G401.6 (cell line): ENCODE measurements at regions not wholly inside any gene's neighbourhood (a gene's known extent, or its start where the extent isn't known, plus 50 kb on each side); places are given as distances from the start of the nearest gene placed in this dataset.
"Not testable (repeated sequence)": the region's sequence is repeated elsewhere in the genome, so short reads cannot be mapped to it uniquely, and the experiment has no call there.

ENCODE experiments used
- FAIRE-seq: peaks from 2 replicates; lab custom pipeline; 2012; peaks lifted over from hg19 to GRCh38; lab: Jason Lieb, UNC

GRCh38 chr7:136530831-136531230 lies 337.6 kb upstream of the CHRM2 start:
- no peak for FAIRE-seq

- FAIRE-seq: no peak
Measured at GRCh38 chr7:136528329-136528728, 340.1 kb upstream of the CHRM2 start.

DNA sequence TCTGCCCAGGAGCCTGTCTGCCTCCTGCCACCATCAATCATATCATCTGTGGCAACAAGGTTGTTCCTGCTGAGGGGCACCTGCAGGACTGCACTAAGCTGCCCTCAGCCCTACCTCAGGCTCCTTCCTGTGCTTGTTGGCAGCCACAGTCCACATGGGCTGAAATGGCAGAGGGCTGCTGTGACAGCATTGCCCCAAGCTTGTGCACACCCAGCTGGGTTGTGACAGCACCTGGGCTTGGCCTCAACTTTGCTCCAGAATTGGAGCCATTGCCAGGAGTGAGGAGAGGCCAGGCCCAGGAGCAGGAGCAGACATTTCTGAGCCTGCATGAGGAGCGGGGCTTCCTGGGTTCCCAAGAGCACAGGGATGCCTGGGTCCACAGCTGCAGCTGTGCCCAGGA lies 340.9 kb upstream of the CHRM2 start:
- FAIRE-seq: no peak

GRCh38 chr7:136526408-136527105 lies 341.9 kb upstream of the CHRM2 start:
- FAIRE-seq: no peak

- no peak for FAIRE-seq
Measured at GRCh38 chr7:136523571-136523970, 344.9 kb upstream of the CHRM2 start.

DNA sequence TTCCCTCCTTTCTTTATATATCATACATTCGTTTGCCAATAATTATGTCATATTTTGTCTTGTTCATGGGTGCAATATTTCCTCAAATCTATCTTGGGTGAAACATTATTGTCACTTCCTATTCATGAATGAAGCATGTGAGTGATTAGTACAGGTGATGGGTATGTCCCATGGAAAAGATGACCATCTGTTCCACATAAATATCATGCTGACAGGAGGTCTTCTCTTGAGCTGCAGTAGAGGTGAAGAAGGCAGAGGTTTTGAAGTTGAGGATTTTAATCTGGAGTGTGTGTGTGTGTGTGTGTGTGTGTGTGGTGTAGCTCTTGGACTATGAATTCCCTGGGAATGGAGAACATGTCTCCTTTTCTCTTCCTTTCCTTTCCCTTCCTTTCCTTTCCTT lies 350.5 kb upstream of the CHRM2 start:
- FAIRE-seq: no peak

DNA sequence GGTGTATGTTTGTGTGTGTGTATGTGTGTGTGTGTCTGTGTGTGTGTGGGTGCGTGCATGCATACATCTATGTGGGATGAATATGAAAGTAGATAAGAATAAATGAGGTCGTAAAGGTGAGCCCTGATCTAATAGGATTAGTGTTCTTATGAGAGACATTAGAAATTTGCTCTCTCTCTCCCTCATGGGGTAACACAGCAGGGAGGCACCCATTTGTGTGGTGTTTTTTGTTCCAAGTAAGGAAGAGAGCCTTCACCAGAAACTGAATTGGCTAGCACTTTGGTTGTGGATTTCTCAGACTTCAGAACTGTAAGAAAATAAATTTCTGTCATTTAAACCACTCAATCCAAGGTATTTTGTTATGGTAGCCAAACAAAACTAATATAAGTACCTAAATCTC lies 353.7 kb upstream of the CHRM2 start:
- FAIRE-seq: no peak

GRCh38 chr7:136513744-136514143 lies 354.7 kb upstream of the CHRM2 start:
- FAIRE-seq: no peak

GRCh38 chr7:136509466-136509865 lies 359.0 kb upstream of the CHRM2 start:
- no peak for FAIRE-seq

DNA sequence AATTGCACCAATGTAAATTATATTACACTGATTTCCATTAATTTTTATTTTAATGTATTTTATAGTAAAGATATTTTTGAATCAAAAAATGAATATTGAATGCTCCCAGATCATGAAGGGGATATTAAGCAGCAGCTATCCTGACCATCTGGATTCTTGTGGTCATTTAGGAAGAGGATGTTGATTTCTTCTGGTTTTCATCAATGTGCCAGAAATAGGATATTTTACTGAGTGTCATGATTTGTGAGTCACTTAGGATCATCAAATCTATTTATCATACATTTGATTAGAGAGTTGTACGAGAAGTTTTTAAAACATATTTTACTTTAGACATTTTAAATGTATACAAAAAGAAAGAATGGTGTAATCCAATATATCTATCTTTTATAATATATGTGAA lies 366.3 kb upstream of the CHRM2 start:
- no peak for FAIRE-seq

GRCh38 chr7:136501151-136501550 lies 367.3 kb upstream of the CHRM2 start:
- no peak for FAIRE-seq

DNA sequence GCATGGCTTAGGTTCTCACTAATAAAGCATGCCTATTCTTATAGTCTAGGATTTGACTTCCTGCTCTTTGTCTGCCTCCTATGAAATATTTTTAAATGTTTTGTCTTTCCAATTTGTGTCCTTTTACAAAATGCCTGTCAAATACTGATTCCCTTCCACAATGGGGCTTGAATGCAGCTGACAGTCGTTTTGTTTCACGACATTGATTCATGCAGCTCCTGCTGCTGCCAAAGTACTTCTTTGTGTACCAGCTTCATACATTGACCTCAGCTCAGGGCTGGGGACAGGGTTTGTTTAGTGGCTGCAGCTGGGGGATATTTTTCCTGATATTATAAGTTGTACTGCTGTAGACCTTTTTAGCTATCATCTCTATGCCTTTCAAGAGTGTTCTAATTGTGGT lies 371.9 kb upstream of the CHRM2 start:
- no peak for FAIRE-seq

DNA sequence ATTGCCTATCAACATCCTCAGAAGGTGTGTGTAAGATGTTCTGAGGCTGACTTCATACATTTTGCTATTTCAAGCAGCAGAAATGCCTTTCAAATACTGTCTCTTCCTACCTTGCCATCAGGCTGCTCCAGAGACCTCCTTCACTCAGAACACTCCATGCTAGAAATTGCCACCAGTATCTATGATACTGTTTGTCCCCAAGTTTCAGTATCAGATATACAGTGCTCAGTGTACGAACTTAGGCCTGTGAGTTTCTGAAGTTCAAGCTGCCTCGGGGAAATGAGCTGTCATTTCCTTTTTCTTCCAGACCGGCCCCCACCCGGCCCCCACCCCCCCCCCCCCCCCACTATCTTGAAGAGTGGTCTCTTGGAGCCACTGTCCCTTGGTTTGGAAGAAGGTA lies 373.4 kb upstream of the CHRM2 start:
- FAIRE-seq: no peak

DNA sequence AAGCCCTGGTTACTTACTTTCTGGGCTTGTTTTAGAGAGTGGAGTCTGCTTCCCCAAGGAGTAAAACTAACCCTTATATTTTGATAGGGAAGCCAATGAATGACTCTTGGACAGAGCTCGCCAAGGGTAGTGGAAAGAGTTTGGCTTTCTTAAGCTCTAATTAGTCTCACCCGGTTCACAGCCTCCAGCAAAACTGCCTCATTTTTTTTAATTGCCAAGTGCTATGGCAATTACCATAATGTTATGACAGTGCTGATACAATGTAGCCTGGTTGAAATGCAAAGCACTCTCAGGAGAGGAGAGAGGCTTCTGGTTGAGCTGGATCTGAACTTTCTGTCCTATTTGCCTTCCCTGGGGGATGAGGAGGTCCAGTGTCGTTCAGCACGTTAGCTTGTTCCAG lies 376.1 kb upstream of the CHRM2 start:
- FAIRE-seq: no peak

- FAIRE-seq: no peak
Measured at GRCh38 chr7:136489808-136490207, 378.6 kb upstream of the CHRM2 start.

GRCh38 chr7:136480901-136481300 lies 387.6 kb upstream of the CHRM2 start:
- FAIRE-seq: no peak

- FAIRE-seq: no peak
Measured at GRCh38 chr7:136479922-136480321, 388.5 kb upstream of the CHRM2 start.

DNA sequence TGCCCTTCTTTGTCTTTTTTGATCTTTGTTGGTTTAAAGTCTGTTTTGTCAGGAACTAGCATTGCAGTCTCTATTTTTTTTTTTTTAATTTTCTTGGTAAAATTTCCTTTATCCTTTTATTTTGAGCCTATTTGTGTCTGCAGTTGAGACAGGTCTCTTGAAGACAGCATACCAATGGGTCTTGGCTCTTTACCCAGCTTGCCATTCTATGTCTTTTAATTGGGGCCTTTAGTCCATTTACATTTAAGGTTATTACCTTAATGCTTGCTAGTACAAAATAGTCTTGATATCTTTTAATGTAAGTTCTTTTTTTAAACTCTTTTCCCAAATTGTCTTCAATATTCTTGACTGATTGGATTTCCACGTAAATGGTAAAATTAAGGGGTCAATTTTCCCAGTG lies 398.3 kb upstream of the CHRM2 start:
- FAIRE-seq: no peak

GRCh38 chr7:136452949-136453348 lies 415.5 kb upstream of the CHRM2 start:
- no peak for FAIRE-seq

DNA sequence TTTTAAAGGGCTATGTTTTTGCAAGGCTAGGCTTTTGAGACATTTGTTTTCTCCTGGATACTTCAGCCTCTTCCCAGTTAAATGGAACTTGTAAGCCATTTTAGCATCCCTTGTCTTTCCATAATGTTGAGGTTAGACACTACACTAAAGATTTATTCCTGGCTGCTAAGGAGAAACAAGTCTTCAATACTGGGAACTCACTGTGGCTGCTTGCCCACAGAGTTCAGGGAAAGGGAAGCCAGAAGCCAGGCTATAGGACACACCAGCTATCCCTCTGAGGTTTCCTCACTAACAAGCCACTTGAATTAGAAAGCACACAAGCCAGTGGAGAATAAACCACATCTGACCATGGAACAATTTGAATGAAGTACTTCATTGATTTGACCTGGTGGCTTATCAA lies 421.7 kb upstream of the CHRM2 start:
- no peak for FAIRE-seq

GRCh38 chr7:136441835-136442234 lies 426.6 kb upstream of the CHRM2 start:
- FAIRE-seq: no peak

GRCh38 chr7:136431736-136432135 lies 436.7 kb upstream of the CHRM2 start:
- FAIRE-seq: not testable (repeated sequence)

DNA sequence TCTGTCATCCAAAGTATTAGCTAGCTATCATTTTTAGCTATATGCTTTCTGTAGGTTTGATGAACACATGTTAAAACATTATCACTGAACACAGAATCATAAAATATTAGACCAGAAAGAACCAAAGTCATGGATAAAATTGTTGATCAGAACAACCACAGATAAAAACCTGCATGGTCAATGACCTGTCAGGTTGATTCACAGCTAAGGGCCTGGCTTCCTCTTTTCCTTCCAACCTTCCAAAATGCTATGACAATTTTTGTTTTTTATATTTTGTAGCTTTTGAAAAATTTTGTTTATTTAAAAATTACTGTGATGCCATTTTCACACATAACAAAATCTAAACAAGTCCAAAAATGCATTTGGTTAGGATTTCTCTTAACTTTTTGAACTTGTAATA lies 444.4 kb upstream of the CHRM2 start:
- FAIRE-seq: no peak

DNA sequence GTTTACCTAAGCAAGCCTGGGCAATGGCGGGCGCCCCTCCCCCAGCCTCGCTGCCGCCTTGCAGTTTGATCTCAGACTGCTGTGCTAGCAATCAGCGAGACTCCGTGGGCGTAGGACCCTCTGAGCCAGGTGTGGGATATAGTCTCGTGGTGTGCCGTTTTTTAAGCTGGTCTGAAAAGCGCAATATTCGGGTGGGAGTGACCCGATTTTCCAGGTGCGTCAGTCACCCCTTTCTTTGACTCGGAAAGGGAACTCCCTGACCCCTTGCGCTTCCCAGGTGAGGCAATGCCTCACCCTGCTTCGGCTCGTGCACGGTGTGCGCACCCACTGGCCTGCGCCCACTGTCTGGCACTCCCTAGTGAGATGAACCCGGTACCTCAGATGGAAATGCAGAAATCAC lies 442.6 kb upstream of the MTPN start:
- FAIRE-seq: not testable (repeated sequence)

DNA sequence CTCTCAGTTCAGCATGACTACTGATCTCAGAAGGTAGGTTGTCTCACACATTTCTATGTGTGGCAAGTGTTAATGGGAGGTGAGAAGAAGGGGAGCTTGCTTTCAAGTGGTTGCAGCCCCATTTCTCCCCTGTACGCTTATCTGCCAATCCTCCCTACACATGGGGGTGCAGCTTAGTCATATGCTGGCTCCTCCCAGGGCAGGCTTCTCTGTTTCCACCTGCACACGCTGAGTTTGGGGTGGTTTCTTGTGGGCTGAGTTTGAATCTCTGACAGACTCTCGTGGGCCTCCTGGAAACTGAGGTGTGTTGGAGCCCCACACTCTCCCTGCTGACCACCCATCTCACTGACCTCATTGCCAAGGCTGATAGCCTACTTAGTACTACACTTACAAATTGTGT lies 435.8 kb upstream of the MTPN start:
- FAIRE-seq: no peak
